GM23248 (cell line): ENCODE measurements at regions not wholly inside any gene's neighbourhood (a gene's known extent, or its start where the extent isn't known, plus 50 kb on each side); places are given as distances from the start of the nearest gene placed in this dataset.
A peak's percentile ranks its signal among the peaks of the same experiment; 100 is the strongest.

Experiments used
- DNase-seq: peaks from one replicate; pipeline ENCODE4 v3.0.0-alpha.2; 2015
- H2AFZ ChIP-seq: fragments of 200-600 bp; sonication (generic); 2 replicates; pipeline ENCODE4 v1.6.1; 2016; ENCODE audit warnings: antibody characterized with exemption
- H3F3A ChIP-seq: fragments of 200-600 bp; sonication (generic); 2 replicates; pipeline ENCODE4 v1.6.1; 2016; ENCODE audit warnings: mild to moderate bottlenecking, antibody characterized with exemption, mixed run types; ENCODE audit not compliant: insufficient read depth
- H3K27ac ChIP-seq: fragments of 200-600 bp; sonication (generic); 2 replicates; pipeline ENCODE4 v1.5.1; 2016; ENCODE audit warnings: mild to moderate bottlenecking
- H3K27me3 ChIP-seq: fragments of 200-600 bp; sonication (generic); replicated peaks from 2 replicates; pipeline ENCODE4 v1.6.1; 2016; ENCODE audit warnings: mild to moderate bottlenecking; ENCODE audit not compliant: insufficient read depth
- H3K36me3 ChIP-seq: fragments of 200-600 bp; sonication (generic); 2 replicates; pipeline ENCODE4 v1.6.1; 2016; ENCODE audit warnings: low read depth, mild to moderate bottlenecking
- H3K4me1 ChIP-seq: fragments of 200-600 bp; sonication (generic); 2 replicates; pipeline ENCODE4 v1.6.1; 2016; ENCODE audit warnings: mild to moderate bottlenecking; ENCODE audit not compliant: insufficient read depth
- H3K4me2 ChIP-seq: fragments of 200-600 bp; sonication (generic); one replicate; pipeline ENCODE4 v1.6.1; 2016; ENCODE audit warnings: mild to moderate bottlenecking; ENCODE audit not compliant: unreplicated experiment
- H3K4me3 ChIP-seq: fragments of 200-600 bp; sonication (generic); 2 replicates; pipeline ENCODE4 v1.5.1; 2016; ENCODE audit warnings: mild to moderate bottlenecking
- H3K79me2 ChIP-seq: fragments of 200-600 bp; sonication (generic); 2 replicates; pipeline ENCODE4 v1.6.1; 2016; ENCODE audit warnings: mild to moderate bottlenecking; ENCODE audit not compliant: insufficient read depth
- H3K9ac ChIP-seq: fragments of 200-600 bp; sonication (generic); 2 replicates; pipeline ENCODE4 v1.6.1; 2016; ENCODE audit warnings: mild to moderate bottlenecking
- H3K9me2 ChIP-seq: fragments of 200-600 bp; sonication (generic); 2 replicates; pipeline ENCODE4 v1.6.1; 2016; ENCODE audit warnings: mixed run types, mild to moderate bottlenecking, moderate library complexity; ENCODE audit not compliant: insufficient read depth
- H3K9me3 ChIP-seq: fragments of 200-600 bp; sonication (generic); one replicate; pipeline ENCODE4 v1.6.1; 2017; ENCODE audit warnings: low read depth
- H4K20me1 ChIP-seq: fragments of 200-600 bp; sonication (generic); 2 replicates; pipeline ENCODE4 v1.6.0; 2016; ENCODE audit not compliant: insufficient read depth
- EZH2 ChIP-seq: fragments of 200-600 bp; sonication (generic); IDR thresholded peaks from 2 replicates; pipeline ENCODE4 v1.6.1; 2018; ENCODE audit warnings: antibody characterized with exemption, mild to moderate bottlenecking; ENCODE audit not compliant: insufficient read depth, poor library complexity, severe bottlenecking
- EZH2phosphoT487 ChIP-seq: fragments of 200-600 bp; sonication (generic); IDR thresholded peaks from 2 replicates; pipeline ENCODE4 v1.6.1; 2018; ENCODE audit warnings: antibody characterized with exemption, moderate library complexity, mild to moderate bottlenecking, low read depth; ENCODE audit not compliant: insufficient read depth
- WGBS, 2 experiments: methylation state at CpG; one replicate each; pipeline ENCODE4 v1.1.6; 2015 to 2017; ENCODE audit warnings: low lambda C conversion rate in 2 of 2, low coverage in 1 of 2; ENCODE audit errors: missing lambda C conversion rate in 2 of 2; 5-methylcytosine and 5-hydroxymethylcytosine counted together
- in situ Hi-C: fragments of 300-500 bp; cut with MboI; formaldehyde crosslinking; loops from 2 replicates; pipeline ENCODE4 v1.15.0; 2020

DNA sequence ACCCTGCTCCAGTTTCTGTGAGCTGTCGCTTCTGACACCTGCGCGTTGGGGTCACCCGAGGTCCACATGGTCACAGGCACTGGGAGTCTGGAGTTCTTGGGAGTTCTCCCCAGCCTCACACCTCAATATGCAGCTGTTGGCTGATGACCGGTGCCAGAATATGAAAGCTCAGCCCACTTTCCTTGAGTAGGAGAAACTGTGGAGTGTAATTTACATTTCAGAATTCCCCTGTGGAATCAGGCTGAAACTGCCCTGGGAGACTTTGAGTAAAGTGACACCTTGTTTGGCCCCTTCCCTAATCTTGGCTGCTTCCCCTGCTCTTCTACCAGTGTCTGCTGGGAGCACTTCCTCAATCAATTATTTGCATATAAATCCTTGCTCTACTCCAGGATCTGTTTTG is 255.9 kb downstream of the NFKBIZ start:
- Histone ChIP-seq H3F3A (no peaks in the 10 kb centered on the region), H3K4me3 (no peak overlapping the region), H3K4me1 (no peaks in the 10 kb centered on the region), H3K36me3 (no peaks in the 10 kb centered on the region; the same call in 1 of the 2 replicates), H4K20me1 (no peaks in the 10 kb centered on the region), H3K27me3 (no peaks in the 10 kb centered on the region), H3K4me2 (no peak overlapping the region), H3K9ac (no peak overlapping the region), H3K9me2 (no peaks in the 10 kb centered on the region), H2AFZ (no peak overlapping the region), H3K9me3 (no peaks in the 10 kb centered on the region), H3K27ac (no peak overlapping the region), H3K79me2 (no peaks in the 10 kb centered on the region)
- 81 to 89% methylated on average over 5 of the region's 5 CpGs for WGBS, 2 experiments
- in situ Hi-C loops: no loop called here
- no peak for TF ChIP-seq EZH2phosphoT487
- TF ChIP-seq EZH2: no peak
- no peak for DNase-seq

DNA sequence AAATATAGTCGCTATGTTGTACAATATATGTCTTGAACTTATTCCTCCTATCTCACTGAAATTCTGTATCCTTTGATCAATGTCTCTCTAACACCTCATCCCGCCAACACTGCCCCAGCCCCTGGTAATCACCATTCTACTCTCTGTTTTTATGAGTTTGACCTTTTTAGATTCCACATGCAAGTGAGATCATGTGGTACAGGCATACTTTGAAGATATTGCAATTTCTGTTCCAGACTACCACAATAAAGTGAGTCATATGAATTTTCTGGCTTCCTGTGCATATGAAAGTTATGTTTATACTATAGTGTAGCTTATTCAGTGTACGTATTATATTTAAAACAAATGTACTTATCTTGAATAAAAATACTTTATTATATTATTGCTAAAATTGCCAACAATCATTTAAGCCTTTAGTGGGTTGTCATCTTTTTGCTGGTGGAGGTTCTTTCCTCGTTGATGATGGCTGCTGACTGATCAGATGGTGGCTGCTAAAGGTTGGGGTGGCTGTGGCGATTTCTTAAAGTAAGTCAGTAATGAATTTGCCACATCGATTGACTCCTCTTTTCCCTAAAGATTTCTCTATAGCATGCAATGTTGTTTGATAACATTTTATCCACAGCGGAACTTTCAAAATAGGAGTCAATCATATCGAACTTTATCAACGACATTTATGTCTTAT is 257.2 kb downstream of the NFKBIZ start:
- no peak overlapping the region for H3K27ac ChIP-seq
- 86 to 88% methylated on average over 9 of the region's 9 CpGs for WGBS, 2 experiments
- DNase-seq: peak; percentile 42
- no peak overlapping the region for H2AFZ ChIP-seq
- H3K27me3 ChIP-seq: no peaks in the 10 kb centered on the region
- H3K4me2 ChIP-seq: no peak overlapping the region
- in situ Hi-C loops: no loop called here
- TF ChIP-seq EZH2: no peak
- TF ChIP-seq EZH2phosphoT487: no peak
- H4K20me1 ChIP-seq: no peaks in the 10 kb centered on the region
- no peak overlapping the region for H3K4me3 ChIP-seq
- no peaks in the 10 kb centered on the region for H3K4me1 ChIP-seq
- no peaks in the 10 kb centered on the region for H3K9me2 ChIP-seq
- no peaks in the 10 kb centered on the region for H3K9me3 ChIP-seq
- no peaks in the 10 kb centered on the region; the same call in 1 of the 2 replicates for H3K36me3 ChIP-seq
- no peak overlapping the region for H3K9ac ChIP-seq
- H3K79me2 ChIP-seq: no peaks in the 10 kb centered on the region
- no peaks in the 10 kb centered on the region for H3F3A ChIP-seq

DNA sequence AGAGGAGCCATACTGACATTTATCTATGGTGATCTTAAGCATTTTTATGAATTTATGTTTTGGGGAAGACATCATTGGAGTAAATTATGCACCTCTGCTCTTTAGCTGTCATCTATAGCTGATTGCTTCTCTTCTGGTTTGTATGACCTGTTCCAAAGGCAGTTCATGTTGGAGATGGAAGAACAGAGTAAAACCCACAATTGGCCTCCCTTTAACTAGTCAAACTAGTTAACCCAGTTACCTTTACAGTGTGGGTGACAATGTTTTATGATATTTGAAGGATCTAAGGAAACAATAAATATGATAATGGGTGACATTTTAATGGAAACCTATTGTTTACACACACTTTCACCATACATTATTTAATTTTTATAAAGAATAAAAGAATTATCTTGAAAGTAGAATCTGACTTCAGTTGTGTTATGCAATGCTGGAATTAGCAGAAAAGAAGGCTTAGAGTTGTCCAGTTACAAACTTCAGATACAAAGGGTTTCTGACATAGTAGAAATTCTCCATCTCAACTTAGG is 263.5 kb downstream of the NFKBIZ start:
- no peak overlapping the region for H3K4me2 ChIP-seq
- no peak overlapping the region for H3K4me3 ChIP-seq
- no peak overlapping the region for H3K27ac ChIP-seq
- TF ChIP-seq EZH2phosphoT487: no peak
- no peak for TF ChIP-seq EZH2
- no peaks in the 10 kb centered on the region for H3K36me3 ChIP-seq
- H3K9ac ChIP-seq: no peak overlapping the region
- no peak for DNase-seq
- in situ Hi-C loops: no loop called here
- H4K20me1 ChIP-seq: no peaks in the 10 kb centered on the region
- no peaks in the 10 kb centered on the region for H3K79me2 ChIP-seq
- no peaks in the 10 kb centered on the region for H3K9me2 ChIP-seq
- no peaks in the 10 kb centered on the region for H3K27me3 ChIP-seq
- H3K9me3 ChIP-seq: no peaks in the 10 kb centered on the region
- H2AFZ ChIP-seq: no peak overlapping the region
- H3F3A ChIP-seq: no peaks in the 10 kb centered on the region
- H3K4me1 ChIP-seq: no peaks in the 10 kb centered on the region

DNA sequence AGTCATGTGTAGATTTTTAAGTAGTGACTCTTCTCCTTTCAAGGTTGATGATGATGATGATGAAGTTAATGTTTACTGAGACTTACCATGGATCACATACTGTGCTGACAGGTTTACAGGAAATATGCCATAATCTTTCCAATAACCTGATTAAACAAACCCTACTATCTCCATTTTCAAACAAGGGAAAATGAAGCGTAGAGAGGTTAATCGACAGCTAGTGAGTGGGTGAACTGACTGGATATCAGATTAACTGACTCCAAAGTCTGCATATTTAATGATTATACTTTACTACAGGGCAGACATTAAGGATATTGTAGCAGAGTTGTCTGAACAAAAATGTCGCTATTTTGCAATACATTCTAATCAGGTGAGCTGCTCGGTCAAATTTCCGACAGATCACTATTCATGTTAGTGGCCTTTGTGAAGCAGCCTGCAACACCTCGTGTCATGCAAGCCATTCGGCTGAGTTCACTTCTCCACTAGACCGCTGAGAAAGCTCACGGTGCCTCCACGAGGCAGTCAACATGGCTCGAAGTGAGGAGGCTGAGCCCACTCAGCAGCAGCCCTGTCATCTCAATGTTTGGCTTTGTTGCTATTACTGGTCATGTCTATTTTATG is 264.2 kb downstream of the NFKBIZ start:
- H3K9me2 ChIP-seq: no peaks in the 10 kb centered on the region
- no peaks in the 10 kb centered on the region for H3F3A ChIP-seq
- no peak overlapping the region for H3K4me2 ChIP-seq
- H4K20me1 ChIP-seq: no peaks in the 10 kb centered on the region
- H3K4me3 ChIP-seq: no peak overlapping the region
- in situ Hi-C loops: no loop called here
- H3K4me1 ChIP-seq: no peaks in the 10 kb centered on the region
- no peaks in the 10 kb centered on the region for H3K9me3 ChIP-seq
- no peaks in the 10 kb centered on the region for H3K36me3 ChIP-seq
- H3K9ac ChIP-seq: no peak overlapping the region
- DNase-seq: no peak
- H3K27me3 ChIP-seq: no peaks in the 10 kb centered on the region
- H2AFZ ChIP-seq: no peak overlapping the region
- WGBS, 2 experiments: 92 to 94% methylated on average over 11 of the region's 11 CpGs
- H3K27ac ChIP-seq: no peak overlapping the region
- H3K79me2 ChIP-seq: no peaks in the 10 kb centered on the region
- TF ChIP-seq EZH2: no peak
- no peak for TF ChIP-seq EZH2phosphoT487
